Mucosa of descending colon (tissue), 3 donors: ENCODE measurements at regions not wholly inside any gene's neighbourhood (a gene's known extent, or its start where the extent isn't known, plus 50 kb on each side); places are given as distances from the start of the nearest gene placed in this dataset.

ENCODE experiments used
- ATAC-seq: fragments of 200-7000 bp; cut with Tn5 transposase; one replicate; pipeline ENCODE4 v1.9.1; 2020; ENCODE audit warnings: mild to moderate bottlenecking, moderate library complexity
- DNase-seq, 3 donors: peaks; one replicate each; pipeline ENCODE4 v3.0.0-alpha.2; 2020
- H3K36me3 ChIP-seq: fragments of 200-600 bp; one replicate; pipeline ENCODE4 v1.8.0; 2021; ENCODE audit warnings: low read depth, mild to moderate bottlenecking
- H3K4me1 ChIP-seq: fragments of 200-600 bp; one replicate; pipeline ENCODE4 v1.8.0; 2021; ENCODE audit warnings: low read depth, mild to moderate bottlenecking
- H3K4me3 ChIP-seq: fragments of 200-600 bp; one replicate; pipeline ENCODE4 v1.8.0; 2021; ENCODE audit warnings: mild to moderate bottlenecking
- H3K9me3 ChIP-seq: fragments of 200-600 bp; one replicate; pipeline ENCODE4 v1.8.0; 2021; ENCODE audit warnings: mild to moderate bottlenecking
- intact Hi-C, 2 donors: fragments of 100-400 bp; cut with DNase I in 1 of 2; cut with micrococcal nuclease in 1 of 2; formaldehyde crosslinking; loops; one replicate each; pipeline versions ENCODE4 v1.11.0 to v1.11.1; 2022; cut with DNase I, micrococcal nuclease
- TF ChIP-seq, protein P1 (sequence below): fragments of 200-600 bp; IDR thresholded peaks from one replicate; pipeline ENCODE4 v1.8.0; 2022; ENCODE audit warnings: antibody characterized with exemption, mild to moderate bottlenecking
- donor health status: DM: no; HTN: no; CAD: no; lungs with moderate emphysema.
- donor health status: DM: no; HTN: no; CAD: no.
- donor health status: DM: no; HTN: yes; CAD: no.

DNA sequence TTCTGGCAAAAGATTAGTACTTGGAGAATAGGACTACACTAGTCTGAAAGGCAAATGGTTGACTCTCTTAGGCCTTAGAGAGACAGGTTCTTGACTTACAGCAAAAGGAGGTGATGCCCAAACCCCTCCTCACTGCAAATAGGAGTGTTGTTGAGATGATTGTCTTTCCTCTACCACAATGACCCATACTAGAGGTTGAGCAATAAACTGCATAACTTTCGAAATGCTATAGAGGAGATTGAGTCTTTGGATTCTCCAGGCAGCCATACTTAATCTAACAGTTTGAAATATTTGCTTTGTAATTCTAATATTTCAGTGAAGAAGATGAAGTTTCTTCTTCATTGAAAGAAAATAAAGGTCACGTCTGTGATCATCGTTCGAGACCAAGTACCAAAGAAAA lies 498.5 kb upstream of the GBE1 start:
- intact Hi-C loops = no loop called here
- Histone ChIP-seq H3K4me3 (no peak overlapping the region), H3K9me3 (peaks cover 29% of the 10 kb centered on the region), H3K4me1 (no peaks in the 10 kb centered on the region), H3K36me3 (no peaks in the 10 kb centered on the region)
- TF ChIP-seq, protein P1, sequence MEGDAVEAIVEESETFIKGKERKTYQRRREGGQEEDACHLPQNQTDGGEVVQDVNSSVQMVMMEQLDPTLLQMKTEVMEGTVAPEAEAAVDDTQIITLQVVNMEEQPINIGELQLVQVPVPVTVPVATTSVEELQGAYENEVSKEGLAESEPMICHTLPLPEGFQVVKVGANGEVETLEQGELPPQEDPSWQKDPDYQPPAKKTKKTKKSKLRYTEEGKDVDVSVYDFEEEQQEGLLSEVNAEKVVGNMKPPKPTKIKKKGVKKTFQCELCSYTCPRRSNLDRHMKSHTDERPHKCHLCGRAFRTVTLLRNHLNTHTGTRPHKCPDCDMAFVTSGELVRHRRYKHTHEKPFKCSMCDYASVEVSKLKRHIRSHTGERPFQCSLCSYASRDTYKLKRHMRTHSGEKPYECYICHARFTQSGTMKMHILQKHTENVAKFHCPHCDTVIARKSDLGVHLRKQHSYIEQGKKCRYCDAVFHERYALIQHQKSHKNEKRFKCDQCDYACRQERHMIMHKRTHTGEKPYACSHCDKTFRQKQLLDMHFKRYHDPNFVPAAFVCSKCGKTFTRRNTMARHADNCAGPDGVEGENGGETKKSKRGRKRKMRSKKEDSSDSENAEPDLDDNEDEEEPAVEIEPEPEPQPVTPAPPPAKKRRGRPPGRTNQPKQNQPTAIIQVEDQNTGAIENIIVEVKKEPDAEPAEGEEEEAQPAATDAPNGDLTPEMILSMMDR = no peak
- no peak for DNase-seq
- ATAC-seq = no peak

- Histone ChIP-seq H3K9me3 (peaks cover 3% of the 10 kb centered on the region), H3K4me1 (no peaks in the 10 kb centered on the region), H3K36me3 (no peaks in the 10 kb centered on the region), H3K4me3 (no peak overlapping the region)
- no peak for DNase-seq
- intact Hi-C loops = no loop called here
- TF ChIP-seq, protein P1 = no peak
- no peak for ATAC-seq
Measured at GRCh38 chr3:82240322-82240721, 478.9 kb upstream of the GBE1 start.

DNA sequence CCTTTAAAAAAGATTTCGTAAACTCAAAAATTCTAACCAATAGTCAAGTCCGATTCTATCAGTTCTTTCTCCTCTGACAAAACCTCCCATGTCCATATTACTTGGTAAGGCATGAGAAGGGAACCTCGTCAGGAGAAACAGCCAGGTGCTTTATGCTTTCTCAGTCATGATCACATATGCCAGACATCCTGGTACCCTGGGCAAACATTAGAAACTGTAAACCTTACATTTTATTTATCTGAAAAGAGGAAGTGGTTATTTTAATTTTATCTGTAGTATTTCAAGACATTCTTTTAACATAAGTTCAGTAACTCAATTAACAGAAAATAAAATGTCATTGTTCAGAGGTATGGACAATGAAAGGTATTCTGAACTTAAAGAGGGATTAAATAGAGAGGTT lies 474.8 kb upstream of the GBE1 start:
- intact Hi-C loops = no loop called here

DNA sequence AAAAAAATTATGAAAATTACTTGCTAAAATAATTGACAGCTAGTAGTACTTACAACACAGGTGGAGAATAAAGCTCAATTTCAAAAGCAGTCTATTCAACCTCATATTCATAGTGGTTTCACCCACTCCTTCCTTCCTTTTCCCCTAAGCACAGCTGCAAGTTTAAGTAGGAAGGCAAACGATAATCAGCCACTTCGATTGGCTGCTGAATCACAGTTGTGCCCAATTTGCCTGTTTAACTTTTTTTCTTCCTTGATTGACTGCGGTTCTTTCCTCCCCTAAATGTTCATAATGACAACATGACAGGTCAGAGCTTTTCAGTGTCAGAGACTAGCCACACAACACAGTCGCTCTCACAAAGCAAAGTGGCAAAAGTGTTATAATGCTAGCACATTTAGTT lies 468.0 kb upstream of the GBE1 start:
- Histone ChIP-seq H3K4me3 (no peak overlapping the region), H3K9me3 (peaks cover 22% of the 10 kb centered on the region), H3K36me3 (no peaks in the 10 kb centered on the region), H3K4me1 (no peaks in the 10 kb centered on the region)
- ATAC-seq (no peak), DNase-seq (no peak)
- TF ChIP-seq, protein P1 = no peak
- intact Hi-C loops = no loop called here

More for the DNA sequence above, 474.8 kb upstream of the GBE1 start:
- Histone ChIP-seq H3K4me1 (no peaks in the 10 kb centered on the region), H3K9me3 (peaks cover 7% of the 10 kb centered on the region), H3K4me3 (no peak overlapping the region), H3K36me3 (no peaks in the 10 kb centered on the region)
- ATAC-seq (no peak), DNase-seq (no peak)
- TF ChIP-seq, protein P1 = no peak

- TF ChIP-seq, protein P1 = no peak
- DNase-seq (no peak), ATAC-seq (no peak)
- H3K4me3 ChIP-seq = no peak overlapping the region
- intact Hi-C loops = no loop called here
- no peaks in the 10 kb centered on the region for H3K4me1 ChIP-seq
- H3K36me3 ChIP-seq = no peaks in the 10 kb centered on the region
- H3K9me3 ChIP-seq = peaks cover 29% of the 10 kb centered on the region
Measured at GRCh38 chr3:82224661-82225060, 463.2 kb upstream of the GBE1 start.

- H3K4me3 ChIP-seq = no peak overlapping the region
- H3K9me3 ChIP-seq = peaks cover 29% of the 10 kb centered on the region
- no peaks in the 10 kb centered on the region for H3K4me1 ChIP-seq
- ATAC-seq = no peak
- DNase-seq = no peak
- TF ChIP-seq, protein P1 = no peak
- H3K36me3 ChIP-seq = no peaks in the 10 kb centered on the region
- intact Hi-C loops = no loop called here
Measured at GRCh38 chr3:82222401-82222800, 461.0 kb upstream of the GBE1 start.
